KMS-11 (cell line): ENCODE measurements at regions not wholly inside any gene's neighbourhood (a gene's known extent, or its start where the extent isn't known, plus 50 kb on each side); places are given as distances from the start of the nearest gene placed in this dataset.

Experiments
- H2AFZ ChIP-seq: fragments of 200-600 bp; sonication (generic); 2 replicates; pipeline ENCODE4 v1.6.1; 2016; ENCODE audit warnings: antibody characterized with exemption, mixed run types, low read depth
- H3K27ac ChIP-seq: fragments of 200-600 bp; sonication (generic); 2 replicates; pipeline ENCODE4 v1.6.1; 2016; ENCODE audit warnings: mild to moderate bottlenecking, mixed run types
- H3K27me3 ChIP-seq: fragments of 200-600 bp; sonication (generic); 2 replicates; pipeline ENCODE4 v1.6.1; 2017; ENCODE audit warnings: mild to moderate bottlenecking, low read depth, mixed run types, moderate library complexity; ENCODE audit not compliant: insufficient read depth
- H3K36me3 ChIP-seq: fragments of 200-600 bp; sonication (generic); 2 replicates; pipeline ENCODE4 v1.6.1; 2017; ENCODE audit warnings: mild to moderate bottlenecking, mixed run types; ENCODE audit not compliant: insufficient read depth
- H3K4me1 ChIP-seq: fragments of 200-600 bp; sonication (generic); 2 replicates; pipeline ENCODE4 v1.6.1; 2016; ENCODE audit warnings: mild to moderate bottlenecking, low read depth, mixed run types; ENCODE audit not compliant: poor library complexity, severe bottlenecking
- H3K4me2 ChIP-seq: fragments of 200-600 bp; sonication (generic); 2 replicates; pipeline ENCODE4 v1.7.0; 2016; ENCODE audit warnings: mild to moderate bottlenecking, mixed run types
- H3K4me3 ChIP-seq: fragments of 200-600 bp; sonication (generic); IDR thresholded peaks from 2 replicates; pipeline ENCODE4 v1.6.1; 2017; ENCODE audit warnings: low read depth, low read length, mixed read lengths; ENCODE audit not compliant: insufficient read depth
- H3K79me2 ChIP-seq: fragments of 200-600 bp; sonication (generic); 2 replicates; pipeline ENCODE4 v1.6.1; 2016; ENCODE audit warnings: low read depth, mixed run types; ENCODE audit not compliant: insufficient read depth
- H3K9ac ChIP-seq: fragments of 200-600 bp; sonication (generic); 2 replicates; pipeline ENCODE4 v1.6.1; 2016; ENCODE audit warnings: mild to moderate bottlenecking, mixed run types
- H4K20me1 ChIP-seq: fragments of 200-600 bp; sonication (generic); 2 replicates; pipeline ENCODE4 v1.6.1; 2016; ENCODE audit warnings: mild to moderate bottlenecking, mixed run types; ENCODE audit not compliant: insufficient read depth
- CTCF ChIP-seq: fragments of 200-600 bp; sonication (generic); conservative IDR thresholded peaks from 2 replicates; pipeline ENCODE4 v1.6.1; 2017; ENCODE audit warnings: low read depth, mild to moderate bottlenecking, antibody characterized with exemption, low read length, moderate library complexity, mixed read lengths

GRCh38 chr11:28690746-28691145 is 582.6 kb downstream of the METTL15 start:
- H3K4me3 ChIP-seq: no peak overlapping the region
- TF ChIP-seq CTCF: no peak
- no peaks in the 10 kb centered on the region for H3K27me3 ChIP-seq
- no peak overlapping the region for H2AFZ ChIP-seq
- H3K27ac ChIP-seq: no peak overlapping the region
- no peak overlapping the region for H3K4me2 ChIP-seq
- H3K36me3 ChIP-seq: no peaks in the 10 kb centered on the region
- no peaks in the 10 kb centered on the region for H4K20me1 ChIP-seq
- H3K9ac ChIP-seq: no peak overlapping the region
- H3K79me2 ChIP-seq: no peaks in the 10 kb centered on the region
- H3K4me1 ChIP-seq: no peaks in the 10 kb centered on the region

GRCh38 chr11:28684011-28684586 is 575.9 kb downstream of the METTL15 start:
- no peaks in the 10 kb centered on the region for H3K4me1 ChIP-seq
- no peaks in the 10 kb centered on the region for H3K79me2 ChIP-seq
- no peak overlapping the region for H3K4me3 ChIP-seq
- no peaks in the 10 kb centered on the region for H4K20me1 ChIP-seq
- H3K4me2 ChIP-seq: no peak overlapping the region
- no peaks in the 10 kb centered on the region for H3K36me3 ChIP-seq
- no peak for TF ChIP-seq CTCF
- no peaks in the 10 kb centered on the region for H3K27me3 ChIP-seq
- H3K27ac ChIP-seq: no peak overlapping the region
- no peak overlapping the region for H2AFZ ChIP-seq
- H3K9ac ChIP-seq: no peak overlapping the region

DNA sequence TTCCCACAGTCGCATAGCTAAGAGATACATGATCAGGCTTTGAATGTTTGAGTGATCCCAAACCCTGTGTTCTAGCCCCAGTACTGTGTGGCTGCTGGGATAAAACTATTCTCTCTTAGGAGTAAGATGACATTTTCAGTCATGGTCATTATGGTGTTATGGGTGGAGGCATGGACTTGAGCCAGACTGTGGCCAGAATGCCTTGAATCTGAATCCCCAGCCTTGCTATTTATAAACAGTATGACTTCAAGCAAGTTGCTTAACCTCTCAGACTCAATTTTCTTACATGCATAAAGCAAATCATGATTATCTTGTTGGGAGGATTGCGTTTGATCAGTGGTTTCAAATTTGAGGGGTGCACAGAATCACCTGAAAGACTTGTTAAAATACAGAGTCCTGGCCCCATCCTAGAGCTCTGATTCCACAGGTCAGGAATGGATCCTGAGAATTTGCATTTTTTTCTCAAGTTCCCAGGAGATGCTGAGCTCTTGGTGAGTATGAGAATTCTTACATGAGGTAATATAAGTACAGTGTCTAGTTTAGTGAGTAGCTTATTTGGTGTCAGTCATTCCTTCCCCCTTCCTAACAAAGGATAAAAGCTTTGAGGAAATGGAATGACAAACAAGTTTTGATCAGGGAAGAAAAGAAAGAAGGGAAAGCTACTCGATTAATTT is 571.7 kb downstream of the METTL15 start:
- no peaks in the 10 kb centered on the region for H3K36me3 ChIP-seq
- no peak for TF ChIP-seq CTCF
- no peak overlapping the region for H3K4me2 ChIP-seq
- no peaks in the 10 kb centered on the region for H3K4me1 ChIP-seq
- H3K79me2 ChIP-seq: no peaks in the 10 kb centered on the region
- H3K27ac ChIP-seq: no peak overlapping the region
- no peak overlapping the region for H3K4me3 ChIP-seq
- no peak overlapping the region for H3K9ac ChIP-seq
- no peaks in the 10 kb centered on the region for H3K27me3 ChIP-seq
- no peak overlapping the region for H2AFZ ChIP-seq
- H4K20me1 ChIP-seq: no peaks in the 10 kb centered on the region

GRCh38 chr11:28677721-28678120 is 569.5 kb downstream of the METTL15 start:
- TF ChIP-seq CTCF: no peak
- no peaks in the 10 kb centered on the region for H3K36me3 ChIP-seq
- no peaks in the 10 kb centered on the region for H3K27me3 ChIP-seq
- no peaks in the 10 kb centered on the region for H3K79me2 ChIP-seq
- H4K20me1 ChIP-seq: no peaks in the 10 kb centered on the region
- no peak overlapping the region for H3K27ac ChIP-seq
- H3K4me1 ChIP-seq: no peaks in the 10 kb centered on the region
- no peak overlapping the region for H3K9ac ChIP-seq
- H2AFZ ChIP-seq: no peak overlapping the region
- H3K4me2 ChIP-seq: no peak overlapping the region
- H3K4me3 ChIP-seq: no peak overlapping the region
